DMS53 treated with DMSO at 0.1 percent for 48 hours (cell line): ENCODE measurements at regions not wholly inside any gene's neighbourhood (a gene's known extent, or its start where the extent isn't known, plus 50 kb on each side); places are given as distances from the start of the nearest gene placed in this dataset.
"Not testable (repeated sequence)": the region's sequence is repeated elsewhere in the genome, so short reads cannot be mapped to it uniquely, and the experiment has no call there.

Experiments
- DNase-seq: peaks from one replicate; lab custom pipeline; 2025; ENCODE audit not compliant: unreplicated experiment; lab: John Stamatoyannopoulos, UW

- DNase-seq = not testable (repeated sequence)
Measured at GRCh38 chr20:41731198-41731597, 113.0 kb upstream of the CHD6 start.

GRCh38 chr20:41727681-41728080 lies 109.5 kb upstream of the CHD6 start:
- DNase-seq = not testable (repeated sequence)

GRCh38 chr20:41726727-41727126 lies 108.5 kb upstream of the CHD6 start:
- DNase-seq = no peak

GRCh38 chr20:41719151-41719550 lies 101.0 kb upstream of the CHD6 start:
- no peak for DNase-seq

- no peak for DNase-seq
Measured at GRCh38 chr20:41717483-41717882, 99.3 kb upstream of the CHD6 start.

- no peak for DNase-seq
Measured at GRCh38 chr20:41716911-41717310, 98.7 kb upstream of the CHD6 start.

- DNase-seq = no peak
Measured at GRCh38 chr20:41716436-41716835, 98.3 kb upstream of the CHD6 start.

- no peak for DNase-seq
Measured at GRCh38 chr20:41715526-41715925, 97.3 kb upstream of the CHD6 start.

- DNase-seq = no peak
Measured at GRCh38 chr20:41714030-41714429, 95.9 kb upstream of the CHD6 start.

- DNase-seq = no peak
Measured at GRCh38 chr20:41704896-41705295, 86.7 kb upstream of the CHD6 start.

GRCh38 chr20:41702647-41703046 lies 84.5 kb upstream of the CHD6 start:
- DNase-seq = no peak

GRCh38 chr20:41701588-41702348 lies 83.6 kb upstream of the CHD6 start:
- no peak for DNase-seq

- DNase-seq = not testable (repeated sequence)
Measured at GRCh38 chr20:41699673-41700072, 81.5 kb upstream of the CHD6 start.

GRCh38 chr20:41697861-41698559 lies 79.8 kb upstream of the CHD6 start:
- peak; percentile 29 for DNase-seq

GRCh38 chr20:41696428-41696827 lies 78.3 kb upstream of the CHD6 start:
- DNase-seq = no peak

- DNase-seq = no peak
Measured at GRCh38 chr20:41694796-41695195, 76.6 kb upstream of the CHD6 start.

GRCh38 chr20:41693136-41693979 lies 75.2 kb upstream of the CHD6 start:
- peak; percentile 88 for DNase-seq

GRCh38 chr20:41692479-41693135 lies 74.4 kb upstream of the CHD6 start:
- peak; percentile 74 for DNase-seq

GRCh38 chr20:41691443-41691842 lies 73.3 kb upstream of the CHD6 start:
- DNase-seq = no peak

GRCh38 chr20:41690702-41691101 lies 72.5 kb upstream of the CHD6 start:
- DNase-seq = no peak

GRCh38 chr20:41686961-41687360 lies 68.8 kb upstream of the CHD6 start:
- DNase-seq = no peak
